GM19351 (cell line): ENCODE measurements at regions not wholly inside any gene's neighbourhood (a gene's known extent, or its start where the extent isn't known, plus 50 kb on each side); places are given as distances from the start of the nearest gene placed in this dataset.

Experiments
- ATAC-seq: cut with Tn5 transposase; IDR thresholded peaks from one replicate; pipeline ENCODE4 v1.9.1; 2021; ENCODE audit warnings: mild to moderate bottlenecking, moderate library complexity; ENCODE audit not compliant: unreplicated experiment

GRCh38 chr4:11901089-11901488 is 472.4 kb upstream of the HS3ST1 start:
- no peak for ATAC-seq

- no peak for ATAC-seq
These were observed 471.7 kb upstream of the HS3ST1 start for GRCh38 chr4:11900359-11900758.

GRCh38 chr4:11898796-11899195 is 470.1 kb upstream of the HS3ST1 start:
- no peak for ATAC-seq

GRCh38 chr4:11895766-11896165 is 467.1 kb upstream of the HS3ST1 start:
- ATAC-seq: no peak

GRCh38 chr4:11894977-11895376 is 466.3 kb upstream of the HS3ST1 start:
- no peak for ATAC-seq

GRCh38 chr4:11894221-11894620 is 465.5 kb upstream of the HS3ST1 start:
- no peak for ATAC-seq

- ATAC-seq: no peak
These were observed 460.4 kb upstream of the HS3ST1 start for GRCh38 chr4:11889099-11889498.

GRCh38 chr4:11881947-11882346 is 453.3 kb upstream of the HS3ST1 start:
- no peak for ATAC-seq

GRCh38 chr4:11881364-11881763 is 452.7 kb upstream of the HS3ST1 start:
- ATAC-seq: no peak

- ATAC-seq: no peak
These were observed 449.5 kb upstream of the HS3ST1 start for GRCh38 chr4:11878241-11878640.

- no peak for ATAC-seq
These were observed 447.4 kb upstream of the HS3ST1 start for GRCh38 chr4:11876104-11876503.

- ATAC-seq: no peak
These were observed 440.6 kb upstream of the HS3ST1 start for GRCh38 chr4:11869191-11869870.

GRCh38 chr4:11866391-11866790 is 437.7 kb upstream of the HS3ST1 start:
- ATAC-seq: no peak

GRCh38 chr4:11860996-11861395 is 432.3 kb upstream of the HS3ST1 start:
- no peak for ATAC-seq

GRCh38 chr4:11857881-11858280 is 429.2 kb upstream of the HS3ST1 start:
- no peak for ATAC-seq

GRCh38 chr4:11847167-11847566 is 418.5 kb upstream of the HS3ST1 start:
- no peak for ATAC-seq

- ATAC-seq: no peak
These were observed 415.2 kb upstream of the HS3ST1 start for GRCh38 chr4:11843927-11844326.

GRCh38 chr4:11843340-11843739 is 414.6 kb upstream of the HS3ST1 start:
- no peak for ATAC-seq

- ATAC-seq: no peak
These were observed 414.0 kb upstream of the HS3ST1 start for GRCh38 chr4:11842620-11843263.

GRCh38 chr4:11839889-11840288 is 411.2 kb upstream of the HS3ST1 start:
- no peak for ATAC-seq

- no peak for ATAC-seq
These were observed 403.0 kb upstream of the HS3ST1 start for GRCh38 chr4:11831739-11832138.

GRCh38 chr4:11824566-11824965 is 395.9 kb upstream of the HS3ST1 start:
- ATAC-seq: no peak
